Kidney (tissue), 13 donors: ENCODE measurements at regions not wholly inside any gene's neighbourhood (a gene's known extent, or its start where the extent isn't known, plus 50 kb on each side); places are given as distances from the start of the nearest gene placed in this dataset.

ENCODE experiments used
- DNase-seq, 5 donors: peaks; one replicate each; pipeline ENCODE4 v3.0.0-alpha.2; 2013 to 2020
- FAIRE-seq: peaks from 2 replicates; lab custom pipeline; 2012; peaks lifted over from hg19 to GRCh38; lab: Jason Lieb, UNC
- H3K27ac ChIP-seq, 2 donors: one replicate each; pipeline ENCODE4 v1.7.0; 2013; ENCODE audit warnings: low read depth in 2 of 2, low read length in 2 of 2, inconsistent platforms in 1 of 2
- H3K27me3 ChIP-seq: one replicate; pipeline ENCODE4 v1.7.1; 2013; ENCODE audit warnings: low read length, inconsistent platforms; ENCODE audit not compliant: control insufficient read depth, insufficient read depth
- H3K36me3 ChIP-seq, 3 donors: one replicate each; pipeline versions ENCODE4 v1.7.0 to v1.7.1; 2013; ENCODE audit warnings: low read length in 3 of 3, control low read depth in 1 of 3, inconsistent platforms in 1 of 3; ENCODE audit not compliant: insufficient read depth in 3 of 3, control insufficient read depth in 2 of 3
- H3K4me1 ChIP-seq, 3 donors: one replicate each; pipeline versions ENCODE4 v1.7.0 to v1.7.1; 2013; ENCODE audit warnings: low read length in 3 of 3, inconsistent platforms in 1 of 3, low read depth in 1 of 3; ENCODE audit not compliant: control insufficient read depth in 2 of 3, insufficient read depth in 2 of 3
- H3K4me3 ChIP-seq, 3 donors: one replicate each; pipeline versions ENCODE4 v1.7.0 to v1.8.1; 2013; ENCODE audit warnings: low read length in 3 of 3, control low read depth in 1 of 3, inconsistent platforms in 1 of 3
- H3K9ac ChIP-seq, 3 donors: one replicate each; pipeline versions ENCODE4 v1.7.0 to v1.7.1; 2013; ENCODE audit warnings: low read length in 3 of 3, control low read depth in 1 of 3, inconsistent platforms in 1 of 3
- H3K9me3 ChIP-seq, 3 donors: one replicate each; pipeline versions ENCODE4 v1.7.0 to v1.7.1; 2013; ENCODE audit warnings: low read length in 3 of 3, control low read depth in 1 of 3, inconsistent platforms in 1 of 3; ENCODE audit not compliant: control insufficient read depth in 2 of 3, insufficient read depth in 1 of 3
- intact Hi-C: fragments of 100-400 bp; cut with DNase I; formaldehyde crosslinking; loops from one replicate; pipeline ENCODE4 v1.11.1; 2022
- TF ChIP-seq, protein P1 (sequence below): IDR thresholded peaks from 3 replicates; pipeline ENCODE4 v1.5.1; 2012; ENCODE audit warnings: mild to moderate bottlenecking, moderate library complexity, borderline replicate concordance; ENCODE audit not compliant: insufficient read depth; ENCODE audit errors: extremely low read depth
- donor health status: control.
- donor health status: control.
- donor health status: control.
- donor health status: control.
- donor health status: control.
- donor health status: DM: yes; HTN: yes; CAD: no.
- donor health status: Normal renal cell carcinoma (clear cell type).

DNA sequence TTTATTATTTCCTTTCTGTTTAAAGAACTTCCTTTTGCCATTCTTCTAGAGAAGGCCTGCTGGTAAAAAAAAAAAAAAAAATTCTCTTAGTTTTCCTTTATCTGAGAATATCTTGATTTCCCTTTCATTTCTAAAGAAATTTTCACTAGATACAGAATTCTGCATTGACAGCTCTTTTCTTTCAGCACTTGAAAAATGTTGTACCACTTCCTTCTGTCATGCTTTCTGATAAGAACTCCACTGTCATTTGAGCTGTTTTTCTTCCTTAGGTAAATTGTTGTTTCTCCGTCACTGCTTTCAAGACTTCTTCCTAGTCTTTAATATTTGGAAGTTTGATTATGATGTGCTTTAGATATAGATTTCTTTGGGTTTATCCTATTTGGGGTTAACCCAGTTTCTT lies 113.6 kb upstream of the BTG1 start:
- Histone ChIP-seq H3K9ac (no peak overlapping the region), H3K27me3 (no peaks in the 10 kb centered on the region), H3K9me3 (no peaks in the 10 kb centered on the region), H3K4me3 (no peak overlapping the region), H3K36me3 (no peaks in the 10 kb centered on the region), H3K4me1 (no peaks in the 10 kb centered on the region), H3K27ac (no peak overlapping the region)
- TF ChIP-seq, protein P1, sequence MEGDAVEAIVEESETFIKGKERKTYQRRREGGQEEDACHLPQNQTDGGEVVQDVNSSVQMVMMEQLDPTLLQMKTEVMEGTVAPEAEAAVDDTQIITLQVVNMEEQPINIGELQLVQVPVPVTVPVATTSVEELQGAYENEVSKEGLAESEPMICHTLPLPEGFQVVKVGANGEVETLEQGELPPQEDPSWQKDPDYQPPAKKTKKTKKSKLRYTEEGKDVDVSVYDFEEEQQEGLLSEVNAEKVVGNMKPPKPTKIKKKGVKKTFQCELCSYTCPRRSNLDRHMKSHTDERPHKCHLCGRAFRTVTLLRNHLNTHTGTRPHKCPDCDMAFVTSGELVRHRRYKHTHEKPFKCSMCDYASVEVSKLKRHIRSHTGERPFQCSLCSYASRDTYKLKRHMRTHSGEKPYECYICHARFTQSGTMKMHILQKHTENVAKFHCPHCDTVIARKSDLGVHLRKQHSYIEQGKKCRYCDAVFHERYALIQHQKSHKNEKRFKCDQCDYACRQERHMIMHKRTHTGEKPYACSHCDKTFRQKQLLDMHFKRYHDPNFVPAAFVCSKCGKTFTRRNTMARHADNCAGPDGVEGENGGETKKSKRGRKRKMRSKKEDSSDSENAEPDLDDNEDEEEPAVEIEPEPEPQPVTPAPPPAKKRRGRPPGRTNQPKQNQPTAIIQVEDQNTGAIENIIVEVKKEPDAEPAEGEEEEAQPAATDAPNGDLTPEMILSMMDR = no peak
- FAIRE-seq (peak; percentile 46), DNase-seq (no peak)
- intact Hi-C loops = no loop called here

DNA sequence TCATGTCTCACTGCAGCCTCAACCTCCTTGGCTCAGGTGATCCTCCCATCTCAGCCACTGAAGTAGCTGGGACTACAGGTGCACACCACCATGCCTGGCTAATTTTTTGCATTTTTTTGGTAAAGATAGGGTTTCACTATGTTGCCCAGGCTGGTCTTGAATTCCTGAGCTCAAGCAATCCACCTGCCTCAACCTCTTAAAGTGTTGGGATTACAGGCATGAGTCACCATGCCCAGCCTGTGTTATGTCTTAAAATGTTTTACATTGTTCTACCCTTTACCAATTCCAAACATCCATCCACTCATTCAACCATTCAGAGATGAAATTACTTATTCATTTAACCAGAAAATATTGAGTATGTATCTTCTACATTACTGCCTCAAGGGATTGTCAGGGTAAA lies 111.6 kb upstream of the BTG1 start:
- FAIRE-seq (no peak), DNase-seq (no peak)
- Histone ChIP-seq H3K9ac (no peak overlapping the region), H3K9me3 (no peaks in the 10 kb centered on the region), H3K27ac (no peak overlapping the region), H3K4me3 (no peak overlapping the region), H3K27me3 (no peaks in the 10 kb centered on the region), H3K4me1 (no peaks in the 10 kb centered on the region), H3K36me3 (no peaks in the 10 kb centered on the region)
- intact Hi-C loops = no loop called here
- TF ChIP-seq, protein P1 = no peak

DNA sequence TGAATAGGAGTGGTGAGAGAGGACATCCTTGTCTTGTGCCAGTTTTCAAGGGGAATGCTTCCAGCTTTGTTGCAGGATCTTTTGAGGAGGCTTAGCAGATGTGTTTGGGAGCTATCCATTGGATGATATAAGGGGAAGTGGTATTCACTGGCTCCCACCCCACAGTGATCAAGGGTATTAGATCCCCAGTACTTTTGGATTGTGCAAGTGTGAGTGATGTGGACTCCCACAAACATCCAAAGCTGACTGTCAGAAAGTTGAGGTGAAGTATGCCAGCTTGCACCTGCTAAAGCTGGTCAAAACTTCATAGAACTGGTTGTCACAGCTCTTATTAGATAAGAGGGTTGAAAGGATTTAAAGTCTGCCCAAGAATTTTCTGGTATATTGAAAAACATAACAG lies 110.1 kb upstream of the BTG1 start:
- TF ChIP-seq, protein P1 = no peak
- H3K4me3 ChIP-seq = no peak overlapping the region
- H3K9ac ChIP-seq = no peak overlapping the region
- FAIRE-seq (no peak), DNase-seq (no peak)
- H3K27ac ChIP-seq = no peak overlapping the region
- intact Hi-C loops = no loop called here
- no peaks in the 10 kb centered on the region for H3K4me1 ChIP-seq
- no peaks in the 10 kb centered on the region for H3K36me3 ChIP-seq
- H3K27me3 ChIP-seq = no peaks in the 10 kb centered on the region
- H3K9me3 ChIP-seq = no peaks in the 10 kb centered on the region

DNA sequence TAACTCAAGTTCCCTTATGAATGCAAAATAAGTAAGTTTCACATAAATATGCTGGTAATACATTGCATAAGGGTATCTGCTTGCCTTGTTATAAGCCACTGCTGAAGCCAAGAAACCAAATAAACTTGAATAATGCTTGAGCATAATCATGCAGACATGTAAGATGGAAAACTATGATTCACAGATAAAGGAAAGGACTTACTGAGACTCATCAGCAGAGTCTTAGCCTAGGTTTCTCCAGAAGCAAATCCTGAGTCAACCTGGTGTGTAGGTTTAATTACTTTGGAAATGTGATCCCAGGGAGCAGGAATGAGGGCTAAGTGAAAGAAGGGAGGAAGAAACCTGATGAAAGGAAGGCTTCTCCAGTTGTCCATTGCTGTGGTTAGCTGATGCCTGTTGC lies 107.7 kb upstream of the BTG1 start:
- no peak for FAIRE-seq
- Histone ChIP-seq H3K27me3 (no peaks in the 10 kb centered on the region), H3K9me3 (no peaks in the 10 kb centered on the region), H3K4me3 (no peak overlapping the region), H3K36me3 (no peaks in the 10 kb centered on the region), H3K4me1 (no peaks in the 10 kb centered on the region), H3K9ac (no peak overlapping the region), H3K27ac (no peak overlapping the region)
- TF ChIP-seq, protein P1 = no peak
- DNase-seq = no peak
- intact Hi-C loops = no loop called here
